IMR-90 (cell line): ENCODE measurements at regions not wholly inside any gene's neighbourhood (a gene's known extent, or its start where the extent isn't known, plus 50 kb on each side); places are given as distances from the start of the nearest gene placed in this dataset.

Experiments
- ATAC-seq: fragments of 200-7000 bp; cut with Tn5 transposase; 2 replicates; pipeline ENCODE4 v1.9.1; 2020; ENCODE audit warnings: low read depth, mild to moderate bottlenecking, moderate library complexity
- BruUV-seq: library from RNA; stranded (reverse); fragments of 400-500 nt; replicated peaks from 2 replicates; lab custom pipeline; 2021; lab: Mats Ljungman, UMichigan
- CTCF ChIA-PET: fragments of 300-600 bp; formaldehyde crosslinking; extraction: SDS; loops from one replicate; lab custom pipeline; 2021; ENCODE audit warnings: antibody characterized with exemption; lab: Yijun Ruan, JAX
- POLR2A ChIA-PET: fragments of 300-600 bp; sonication (Branson Sonifier 250); formaldehyde crosslinking; loops from one replicate; lab custom pipeline; 2022; ENCODE audit warnings: antibody characterized with exemption; ENCODE audit not compliant: unreplicated experiment; lab: Charles Lee
- DNase-seq: peaks from one replicate; pipeline ENCODE4 v3.0.0; 2013
- H2AFZ ChIP-seq: replicated peaks from 2 replicates; pipeline ENCODE3; 2013; ENCODE audit warnings: low read length, mild to moderate bottlenecking; ENCODE audit not compliant: poor library complexity
- H2AK5ac ChIP-seq: 2 replicates; pipeline ENCODE4 v1.6.1; 2013; ENCODE audit warnings: low read depth, low read length, inconsistent platforms
- H2AK9ac ChIP-seq: replicated peaks from 2 replicates; pipeline ENCODE3; 2013; ENCODE audit warnings: mild to moderate bottlenecking, low read depth, low read length, moderate library complexity; ENCODE audit not compliant: poor library complexity
- H2BK120ac ChIP-seq: 2 replicates; pipeline ENCODE4 v1.6.1; 2013; ENCODE audit warnings: low read depth, low read length, inconsistent platforms
- H2BK15ac ChIP-seq: 3 replicates; pipeline ENCODE4 v1.6.1; 2013; ENCODE audit warnings: low read depth, low read length, inconsistent platforms
- H2BK20ac ChIP-seq: 2 replicates; pipeline ENCODE4 v1.6.1; 2013; ENCODE audit warnings: low read depth, mild to moderate bottlenecking, inconsistent platforms, low read length, moderate library complexity
- H2BK5ac ChIP-seq: 2 replicates; pipeline ENCODE4 v1.6.1; 2013; ENCODE audit warnings: mild to moderate bottlenecking, low read depth, low read length, inconsistent platforms; ENCODE audit not compliant: poor library complexity, severe bottlenecking
- H3K14ac ChIP-seq: replicated peaks from 2 replicates; pipeline ENCODE4 v1.6.1; 2013; ENCODE audit warnings: low read depth, low read length, inconsistent platforms
- H3K18ac ChIP-seq: 2 replicates; pipeline ENCODE4 v1.6.1; 2013; ENCODE audit warnings: low read depth, low read length, control low read depth
- H3K23ac ChIP-seq: 2 replicates; pipeline ENCODE4 v1.6.1; 2013; ENCODE audit warnings: low read depth, low read length, inconsistent platforms
- H3K27ac ChIP-seq: 2 replicates; pipeline ENCODE4 v1.5.1; 2013; ENCODE audit warnings: mild to moderate bottlenecking, control low read depth, low read length; ENCODE audit not compliant: insufficient read depth
- H3K27me3 ChIP-seq: 2 replicates; pipeline ENCODE4 v1.6.1; 2013; ENCODE audit warnings: low read length; ENCODE audit not compliant: control insufficient read depth, insufficient read depth
- H3K36me3 ChIP-seq: 2 replicates; pipeline ENCODE4 v1.6.1; 2013; ENCODE audit warnings: low read length, mixed read lengths; ENCODE audit not compliant: control insufficient read depth, insufficient read depth
- H3K4ac ChIP-seq: 2 replicates; pipeline ENCODE4 v1.6.1; 2013; ENCODE audit warnings: low read depth, low read length, inconsistent platforms
- H3K4me1 ChIP-seq: 2 replicates; pipeline ENCODE4 v1.6.1; 2013; ENCODE audit warnings: low read length, mixed read lengths; ENCODE audit not compliant: control insufficient read depth, insufficient read depth
- H3K4me2 ChIP-seq: 2 replicates; pipeline ENCODE4 v1.6.1; 2013; ENCODE audit warnings: low read depth, mild to moderate bottlenecking, control low read depth, low read length, moderate library complexity
- H3K4me3 ChIP-seq: 2 replicates; pipeline ENCODE4 v1.5.1; 2013; ENCODE audit warnings: low read depth, mild to moderate bottlenecking, control low read depth, low read length, moderate library complexity; ENCODE audit not compliant: insufficient read depth
- H3K56ac ChIP-seq: 2 replicates; pipeline ENCODE4 v1.6.1; 2013; ENCODE audit warnings: low read length, inconsistent platforms; ENCODE audit not compliant: insufficient read depth; ENCODE audit errors: extremely low read depth
- H3K79me1 ChIP-seq, 2 experiments: 2 replicates each; pipeline ENCODE4 v1.6.1; 2013; ENCODE audit warnings: low read length in 2 of 2, inconsistent platforms in 1 of 2, low read depth in 1 of 2
- H3K9ac ChIP-seq: 2 replicates; pipeline ENCODE4 v1.6.1; 2013; ENCODE audit warnings: low read depth, low read length, control low read depth
- H3K9me1 ChIP-seq: 2 replicates; pipeline ENCODE4 v1.6.1; 2013; ENCODE audit warnings: low read length, inconsistent platforms; ENCODE audit not compliant: insufficient read depth
- H3K9me3 ChIP-seq: 2 replicates; pipeline ENCODE4 v1.6.1; 2013; ENCODE audit warnings: low read length; ENCODE audit not compliant: control insufficient read depth, insufficient read depth
- H4K20me1 ChIP-seq: 2 replicates; pipeline ENCODE4 v1.6.1; 2013; ENCODE audit warnings: low read length, inconsistent platforms; ENCODE audit not compliant: insufficient read depth
- H4K5ac ChIP-seq: 2 replicates; pipeline ENCODE4 v1.6.1; 2013; ENCODE audit warnings: mild to moderate bottlenecking, low read depth, low read length, control low read depth
- H4K8ac ChIP-seq, 2 experiments: 2 replicates each; pipeline ENCODE4 v1.6.1; 2013; ENCODE audit warnings: low read depth in 2 of 2, low read length in 2 of 2, control low read depth in 1 of 2, inconsistent platforms in 1 of 2
- H4K91ac ChIP-seq: 2 replicates; pipeline ENCODE4 v1.6.1; 2013; ENCODE audit warnings: low read depth, low read length, inconsistent platforms; ENCODE audit not compliant: insufficient read depth
- BHLHE40 ChIP-seq: fragments of 150-350 bp; IDR thresholded peaks from 2 replicates; pipeline ENCODE4 v1.6.1; 2016; ENCODE audit warnings: mild to moderate bottlenecking, low read depth, low read length
- CEBPB ChIP-seq: IDR thresholded peaks from 2 replicates; pipeline ENCODE4 v1.6.1; 2012; ENCODE audit warnings: low read depth, low read length, improper control_type of control experiment
- CHD1 ChIP-seq: IDR thresholded peaks from 2 replicates; pipeline ENCODE4 v1.6.1; 2012; ENCODE audit warnings: low read depth, low read length, improper control_type of control experiment
- ELK1 ChIP-seq: fragments of 150-350 bp; IDR thresholded peaks from 2 replicates; pipeline ENCODE4 v1.6.1; 2016; ENCODE audit warnings: low read depth, mild to moderate bottlenecking, low read length, moderate library complexity, borderline replicate concordance
- FOS ChIP-seq: fragments of 150-350 bp; IDR thresholded peaks from 2 replicates; pipeline ENCODE4 v1.6.1; 2016; ENCODE audit warnings: low read depth, low read length
- MAFK ChIP-seq: IDR thresholded peaks from 2 replicates; pipeline ENCODE4 v1.6.1; 2012; ENCODE audit warnings: low read depth, low read length, improper control_type of control experiment
- MAZ ChIP-seq: IDR thresholded peaks from 2 replicates; pipeline ENCODE4 v1.6.1; 2012; ENCODE audit warnings: low read depth, mild to moderate bottlenecking, low read length, improper control_type of control experiment, moderate library complexity, borderline replicate concordance
- MXI1 ChIP-seq: IDR thresholded peaks from 2 replicates; pipeline ENCODE4 v1.6.1; 2012; ENCODE audit warnings: low read depth, mild to moderate bottlenecking, low read length, moderate library complexity, borderline replicate concordance
- NFE2L2 ChIP-seq: fragments of 150-350 bp; IDR thresholded peaks from 2 replicates; pipeline ENCODE4 v1.6.1; 2016; ENCODE audit warnings: low read depth, mild to moderate bottlenecking, low read length
- POLR2A ChIP-seq: IDR thresholded peaks from 2 replicates; pipeline ENCODE4 v1.6.1; 2012; ENCODE audit warnings: mild to moderate bottlenecking, low read depth, low read length
- RAD21 ChIP-seq: IDR thresholded peaks from 2 replicates; pipeline ENCODE4 v1.6.1; 2012; ENCODE audit warnings: low read length, improper control_type of control experiment
- RCOR1 ChIP-seq: IDR thresholded peaks from 2 replicates; pipeline ENCODE4 v1.6.1; 2012; ENCODE audit warnings: mild to moderate bottlenecking, low read length, improper control_type of control experiment; ENCODE audit not compliant: insufficient replicate concordance
- RFX5 ChIP-seq: IDR thresholded peaks from 2 replicates; pipeline ENCODE4 v1.8.0; 2012; ENCODE audit warnings: low read depth, mild to moderate bottlenecking, low read length, moderate library complexity
- SMC3 ChIP-seq: fragments of 150-350 bp; IDR thresholded peaks from 2 replicates; pipeline ENCODE4 v1.6.1; 2016; ENCODE audit warnings: low read depth, mild to moderate bottlenecking, antibody characterized with exemption, low read length, moderate library complexity
- WGBS, 2 experiments: methylation state at CpG; one replicate each; pipeline versions ENCODE4 v1.1.5 to v1.1.7; 2013; ENCODE audit warnings: missing lambda C conversion rate in 2 of 2; ENCODE audit not compliant: insufficient read length in 1 of 2; ENCODE audit errors: extremely low coverage in 2 of 2; 5-methylcytosine and 5-hydroxymethylcytosine counted together
- dilution Hi-C: fragments of 300-500 bp; cut with HindIII; formaldehyde crosslinking; loops from one replicate; pipeline ENCODE4 v1.14.3; 2018; ENCODE audit warnings: low sequenced_read_pairs; ENCODE audit not compliant: unreplicated experiment
- in situ Hi-C: fragments of 300-500 bp; cut with MboI; formaldehyde crosslinking; loops from 3 replicates; pipeline ENCODE4 v1.14.3; 2019; ENCODE audit warnings: low sequenced_read_pairs, inconsistent platforms, mixed read lengths
- intact Hi-C: fragments of 100-400 bp; cut with micrococcal nuclease; formaldehyde crosslinking; loops from 2 replicates; pipeline ENCODE4 v1.10.0; 2022
- TF ChIP-seq, protein P1 (sequence below): fragments of 150-350 bp; IDR thresholded peaks from 2 replicates; pipeline ENCODE4 v1.6.1; 2017; ENCODE audit warnings: mild to moderate bottlenecking, antibody characterized with exemption, low read length, low read depth
- TF ChIP-seq, protein P2 (sequence below): conservative IDR thresholded peaks from 2 replicates; pipeline ENCODE4 v1.5.1; 2012; ENCODE audit warnings: mild to moderate bottlenecking, low read depth, low read length, improper control_type of control experiment

GRCh38 chr5:168228668-168229067, 62.8 kb upstream of the WWC1 start:
- Histone ChIP-seq H2AK9ac (no peak overlapping the region), H2AK5ac (no peak overlapping the region), H2BK120ac (no peak overlapping the region), H3K4me2 (no peak overlapping the region), H4K20me1 (no peaks in the 10 kb centered on the region; the same call in 1 of the 2 replicates), H3K9me1 (no peaks in the 10 kb centered on the region), H4K91ac (no peak overlapping the region), H3K9ac (no peak overlapping the region), H4K5ac (no peak overlapping the region), H2AFZ (no peak overlapping the region), H3K36me3 (no peaks in the 10 kb centered on the region), H3K23ac (no peak overlapping the region), H3K27me3 (no peaks in the 10 kb centered on the region), H3K56ac (no peak overlapping the region), H3K18ac (no peak overlapping the region), H2BK20ac (no peak overlapping the region), H3K9me3 (no peaks in the 10 kb centered on the region), H3K4me1 (no peaks in the 10 kb centered on the region), H3K4ac (no peak overlapping the region), H3K79me1 (no peaks in the 10 kb centered on the region), H3K4me3 (no peak overlapping the region), H3K27ac (no peak overlapping the region), H3K14ac (no peak overlapping the region), H4K8ac (no peak overlapping the region), H2BK5ac (no peak overlapping the region), H2BK15ac (no peak overlapping the region)
- no TSS peak for BruUV-seq
- DNase-seq (no peak), ATAC-seq (no peak)
- dilution Hi-C loops (no loop called here), in situ Hi-C loops (no loop called here), intact Hi-C loops (no loop called here)
- ChIA-PET CTCF (no interaction called here), POLR2A (no interaction called here)
- no peak for TF ChIP-seq NFE2L2
- TF ChIP-seq SMC3, result no peak
- no peak for TF ChIP-seq FOS
- TF ChIP-seq CHD1, result no peak
- no peak for TF ChIP-seq RAD21
- no peak for TF ChIP-seq MXI1
- no peak for TF ChIP-seq BHLHE40
- no peak for TF ChIP-seq POLR2A
- no peak for TF ChIP-seq MAZ
- TF ChIP-seq CEBPB, result no peak
- TF ChIP-seq MAFK, result no peak
- TF ChIP-seq ELK1, result no peak
- TF ChIP-seq, protein P1, sequence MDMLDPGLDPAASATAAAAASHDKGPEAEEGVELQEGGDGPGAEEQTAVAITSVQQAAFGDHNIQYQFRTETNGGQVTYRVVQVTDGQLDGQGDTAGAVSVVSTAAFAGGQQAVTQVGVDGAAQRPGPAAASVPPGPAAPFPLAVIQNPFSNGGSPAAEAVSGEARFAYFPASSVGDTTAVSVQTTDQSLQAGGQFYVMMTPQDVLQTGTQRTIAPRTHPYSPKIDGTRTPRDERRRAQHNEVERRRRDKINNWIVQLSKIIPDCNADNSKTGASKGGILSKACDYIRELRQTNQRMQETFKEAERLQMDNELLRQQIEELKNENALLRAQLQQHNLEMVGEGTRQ, result no peak
- TF ChIP-seq, protein P2, sequence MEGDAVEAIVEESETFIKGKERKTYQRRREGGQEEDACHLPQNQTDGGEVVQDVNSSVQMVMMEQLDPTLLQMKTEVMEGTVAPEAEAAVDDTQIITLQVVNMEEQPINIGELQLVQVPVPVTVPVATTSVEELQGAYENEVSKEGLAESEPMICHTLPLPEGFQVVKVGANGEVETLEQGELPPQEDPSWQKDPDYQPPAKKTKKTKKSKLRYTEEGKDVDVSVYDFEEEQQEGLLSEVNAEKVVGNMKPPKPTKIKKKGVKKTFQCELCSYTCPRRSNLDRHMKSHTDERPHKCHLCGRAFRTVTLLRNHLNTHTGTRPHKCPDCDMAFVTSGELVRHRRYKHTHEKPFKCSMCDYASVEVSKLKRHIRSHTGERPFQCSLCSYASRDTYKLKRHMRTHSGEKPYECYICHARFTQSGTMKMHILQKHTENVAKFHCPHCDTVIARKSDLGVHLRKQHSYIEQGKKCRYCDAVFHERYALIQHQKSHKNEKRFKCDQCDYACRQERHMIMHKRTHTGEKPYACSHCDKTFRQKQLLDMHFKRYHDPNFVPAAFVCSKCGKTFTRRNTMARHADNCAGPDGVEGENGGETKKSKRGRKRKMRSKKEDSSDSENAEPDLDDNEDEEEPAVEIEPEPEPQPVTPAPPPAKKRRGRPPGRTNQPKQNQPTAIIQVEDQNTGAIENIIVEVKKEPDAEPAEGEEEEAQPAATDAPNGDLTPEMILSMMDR, result no peak
- no peak for TF ChIP-seq RCOR1
- no peak for TF ChIP-seq RFX5
- WGBS, 2 experiments, result no CpG with 5 or more reads among the region's 3 CpGs
